Fibroblast of lung (primary cell): ENCODE measurements at regions not wholly inside any gene's neighbourhood (a gene's known extent, or its start where the extent isn't known, plus 50 kb on each side); places are given as distances from the start of the nearest gene placed in this dataset.
"Not testable (repeated sequence)": the region's sequence is repeated elsewhere in the genome, so short reads cannot be mapped to it uniquely, and the experiment has no call there.

Experiments used
- DNase-seq, 2 donors: peaks; one replicate each; pipeline versions ENCODE4 v3.0.0 to v3.0.0-alpha.2; 2010; ENCODE audit warnings: low read depth in 2 of 2
- H2AFZ ChIP-seq: 2 replicates; pipeline ENCODE4 v1.5.1; 2012; ENCODE audit warnings: low read length, control low read depth, inconsistent platforms
- H3K27ac ChIP-seq: 2 replicates; pipeline ENCODE4 v1.5.1; 2011; ENCODE audit warnings: low read length, control low read depth; ENCODE audit not compliant: insufficient read depth
- H3K27me3 ChIP-seq: 2 replicates; pipeline ENCODE4 v1.5.1; 2011; ENCODE audit warnings: mild to moderate bottlenecking, low read length; ENCODE audit not compliant: control insufficient read depth, insufficient read depth
- H3K36me3 ChIP-seq: 2 replicates; pipeline ENCODE4 v1.5.1; 2011; ENCODE audit warnings: low read length; ENCODE audit not compliant: control insufficient read depth, insufficient read depth
- H3K4me1 ChIP-seq: 2 replicates; pipeline ENCODE4 v1.5.1; 2011; ENCODE audit warnings: low read length; ENCODE audit not compliant: control insufficient read depth, insufficient read depth; ENCODE audit errors: extremely low read depth
- H3K4me2 ChIP-seq: 2 replicates; pipeline ENCODE4 v1.5.1; 2011; ENCODE audit warnings: low read length, control low read depth; ENCODE audit not compliant: insufficient read depth; ENCODE audit errors: extremely low read depth
- H3K4me3 ChIP-seq, 4 experiments: fragments of 200-600 bp in 1 of 4; sonication (generic) in 1 of 4; replicated peaks in 1 of 4; 2 replicates each; pipeline ENCODE4 v1.5.1; 2011 to 2016; ENCODE audit warnings: low read length in 4 of 4, low read depth in 3 of 4, mild to moderate bottlenecking in 3 of 4, control low read depth in 2 of 4, inconsistent platforms in 1 of 4, mixed read lengths in 1 of 4; ENCODE audit not compliant: insufficient read depth in 1 of 4; ENCODE audit errors: control extremely low read depth in 1 of 4
- H3K79me2 ChIP-seq: 2 replicates; pipeline ENCODE4 v1.5.1; 2012; ENCODE audit warnings: mild to moderate bottlenecking, low read length, inconsistent platforms; ENCODE audit not compliant: control insufficient read depth, insufficient read depth
- H3K9ac ChIP-seq: 2 replicates; pipeline ENCODE4 v1.5.1; 2011; ENCODE audit warnings: mild to moderate bottlenecking, low read length, control low read depth; ENCODE audit not compliant: insufficient read depth
- H3K9me3 ChIP-seq: 2 replicates; pipeline ENCODE4 v1.5.1; 2012; ENCODE audit warnings: low read depth, low read length; ENCODE audit not compliant: control insufficient read depth, insufficient read depth
- H4K20me1 ChIP-seq: 2 replicates; pipeline ENCODE4 v1.5.1; 2011; ENCODE audit warnings: low read length; ENCODE audit not compliant: control insufficient read depth, insufficient read depth; ENCODE audit errors: extremely low read depth
- EZH2 ChIP-seq: IDR thresholded peaks from 2 replicates; pipeline ENCODE4 v1.5.1; 2012; ENCODE audit warnings: low read length, control low read depth, mild to moderate bottlenecking; ENCODE audit errors: missing control alignments
- TF ChIP-seq, protein P1 (sequence below), 2 donors: IDR thresholded peaks in 1 of 2; conservative IDR thresholded peaks in 1 of 2; 1 replicate in 1 of 2; 2 replicates in 1 of 2; pipeline ENCODE4 v1.5.1; 2011 to 2012; ENCODE audit warnings: low read length in 2 of 2, control low read depth in 1 of 2, inconsistent platforms in 1 of 2, low read depth in 1 of 2, mild to moderate bottlenecking in 1 of 2

DNA sequence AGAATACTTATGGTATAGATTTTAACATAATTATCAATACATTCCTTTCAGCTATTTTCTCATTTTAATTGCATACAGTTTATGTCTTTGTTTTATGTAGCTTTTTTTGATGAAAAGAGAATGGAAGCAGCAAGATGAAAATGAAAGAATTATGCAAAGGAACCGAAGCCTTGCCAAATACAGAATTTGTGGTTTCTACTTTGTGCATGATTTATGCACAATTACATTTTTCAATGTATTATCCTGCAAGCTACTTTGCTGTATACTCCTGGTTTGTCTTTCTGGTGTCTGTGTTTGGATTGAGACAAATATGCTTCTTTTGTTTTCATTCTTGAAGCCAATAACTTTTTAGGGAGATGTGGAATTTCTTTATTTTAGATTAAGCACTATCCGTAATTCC is 1642.6 kb upstream of the CELF4 start:
- TF ChIP-seq EZH2 = no peak
- TF ChIP-seq, protein P1, sequence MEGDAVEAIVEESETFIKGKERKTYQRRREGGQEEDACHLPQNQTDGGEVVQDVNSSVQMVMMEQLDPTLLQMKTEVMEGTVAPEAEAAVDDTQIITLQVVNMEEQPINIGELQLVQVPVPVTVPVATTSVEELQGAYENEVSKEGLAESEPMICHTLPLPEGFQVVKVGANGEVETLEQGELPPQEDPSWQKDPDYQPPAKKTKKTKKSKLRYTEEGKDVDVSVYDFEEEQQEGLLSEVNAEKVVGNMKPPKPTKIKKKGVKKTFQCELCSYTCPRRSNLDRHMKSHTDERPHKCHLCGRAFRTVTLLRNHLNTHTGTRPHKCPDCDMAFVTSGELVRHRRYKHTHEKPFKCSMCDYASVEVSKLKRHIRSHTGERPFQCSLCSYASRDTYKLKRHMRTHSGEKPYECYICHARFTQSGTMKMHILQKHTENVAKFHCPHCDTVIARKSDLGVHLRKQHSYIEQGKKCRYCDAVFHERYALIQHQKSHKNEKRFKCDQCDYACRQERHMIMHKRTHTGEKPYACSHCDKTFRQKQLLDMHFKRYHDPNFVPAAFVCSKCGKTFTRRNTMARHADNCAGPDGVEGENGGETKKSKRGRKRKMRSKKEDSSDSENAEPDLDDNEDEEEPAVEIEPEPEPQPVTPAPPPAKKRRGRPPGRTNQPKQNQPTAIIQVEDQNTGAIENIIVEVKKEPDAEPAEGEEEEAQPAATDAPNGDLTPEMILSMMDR (conservative IDR thresholded peaks at IDR 0.05 in 1 of 2, IDR thresholded peaks at IDR 0.05 in 1 of 2; ENCODE audit: low read depth in 1 of 2, low read length in 2 of 2) = no peak
- Histone ChIP-seq H3K4me1 (no peaks in the 10 kb centered on the region), H3K27me3 (no peaks in the 10 kb centered on the region), H4K20me1 (no peaks in the 10 kb centered on the region), H3K4me3 (no peak overlapping the region), H3K36me3 (no peaks in the 10 kb centered on the region), H3K9ac (no peak overlapping the region), H3K79me2 (no peaks in the 10 kb centered on the region), H3K9me3 (no peaks in the 10 kb centered on the region), H3K27ac (no peak overlapping the region), H3K4me2 (no peak overlapping the region), H2AFZ (no peak overlapping the region)
- peak; percentile 18 to 40 for DNase-seq

DNA sequence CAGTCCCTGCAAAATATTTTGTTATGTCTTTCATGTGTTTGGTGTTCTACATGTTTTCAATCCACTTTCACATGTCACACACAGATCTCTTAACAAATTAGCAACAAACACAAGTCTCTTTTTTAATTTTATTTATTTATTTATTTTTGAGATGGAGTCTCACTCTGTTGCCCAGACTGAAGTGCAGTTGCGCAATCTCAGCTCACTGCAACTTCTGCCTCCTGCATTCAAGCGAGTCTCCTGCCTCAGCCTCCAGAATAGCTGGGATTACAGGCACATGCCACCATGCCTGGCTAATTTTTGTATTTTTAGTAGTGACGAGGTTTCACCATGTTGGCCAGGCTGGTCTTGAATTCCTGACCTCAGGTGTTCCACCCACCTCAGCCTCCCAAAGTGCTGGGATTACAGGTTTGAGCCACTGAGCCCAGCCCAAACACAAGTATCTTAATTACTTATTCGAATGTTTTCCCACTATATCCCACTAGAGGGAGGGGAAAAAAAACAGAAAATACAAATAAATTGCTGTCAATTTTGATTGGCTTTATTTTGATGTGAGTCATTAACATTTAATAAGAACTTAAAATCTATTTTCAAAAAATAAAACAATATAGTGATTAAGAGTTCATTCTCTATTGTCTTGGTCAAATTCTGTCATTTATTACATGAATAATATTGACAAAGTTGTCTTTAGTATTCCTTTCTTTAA is 1641.0 kb upstream of the CELF4 start:
- not testable (repeated sequence) for H3K4me2 ChIP-seq, H2AFZ ChIP-seq, DNase-seq, H3K79me2 ChIP-seq, H3K27ac ChIP-seq, H3K4me3 ChIP-seq, H4K20me1 ChIP-seq, H3K36me3 ChIP-seq, H3K4me1 ChIP-seq, H3K27me3 ChIP-seq, H3K9me3 ChIP-seq, H3K9ac ChIP-seq

DNA sequence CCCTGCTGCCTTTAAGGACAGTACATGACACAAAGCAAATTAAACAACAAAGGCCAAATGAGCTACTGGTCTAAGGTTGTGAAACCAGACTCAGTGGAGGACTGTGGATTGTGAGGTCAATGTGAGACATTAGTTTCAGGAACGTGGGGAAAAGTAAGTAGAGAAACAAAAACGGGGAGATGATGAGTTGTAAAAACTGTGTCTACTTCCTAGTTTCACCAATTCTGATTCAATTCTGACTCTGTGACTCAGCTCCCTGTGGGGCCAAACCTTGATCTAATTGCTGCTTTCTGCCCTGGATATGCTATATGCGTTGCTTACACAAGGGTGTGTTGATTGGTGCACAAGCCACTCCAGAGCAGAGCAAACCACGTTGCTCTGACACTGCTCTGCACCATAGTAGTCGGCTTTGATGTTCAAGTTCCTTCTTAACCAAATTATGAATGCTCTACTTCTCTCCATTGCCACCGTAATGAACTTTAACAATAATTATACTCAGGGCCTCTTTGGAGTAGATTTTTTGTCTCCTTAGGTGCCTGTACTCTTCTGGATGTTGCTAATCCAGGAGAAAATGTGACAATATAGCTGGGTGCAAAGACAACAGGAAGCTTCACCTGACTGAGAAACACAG is 1640.1 kb upstream of the CELF4 start:
- Histone ChIP-seq H3K9ac (no peak overlapping the region), H3K4me2 (no peak overlapping the region), H3K79me2 (no peaks in the 10 kb centered on the region), H4K20me1 (no peaks in the 10 kb centered on the region), H3K27ac (no peak overlapping the region), H3K36me3 (no peaks in the 10 kb centered on the region), H3K9me3 (no peaks in the 10 kb centered on the region), H3K27me3 (no peaks in the 10 kb centered on the region), H2AFZ (no peak overlapping the region), H3K4me1 (no peaks in the 10 kb centered on the region), H3K4me3 (no peak overlapping the region)
- TF ChIP-seq, protein P1 (conservative IDR thresholded peaks at IDR 0.05 in 1 of 2, IDR thresholded peaks at IDR 0.05 in 1 of 2; ENCODE audit: low read depth in 1 of 2, low read length in 2 of 2) = no peak
- TF ChIP-seq EZH2 = no peak
- peak in 1 of 2 donors; percentile 25 for DNase-seq
